ENCODE measurements at regions not wholly inside any gene's neighbourhood (a gene's known extent, or its start where the extent isn't known, plus 50 kb on each side); places are given as distances from the start of the nearest gene placed in this dataset.
"Not testable (repeated sequence)": the region's sequence is repeated elsewhere in the genome, so short reads cannot be mapped to it uniquely, and the experiment has no call there.

DNA sequence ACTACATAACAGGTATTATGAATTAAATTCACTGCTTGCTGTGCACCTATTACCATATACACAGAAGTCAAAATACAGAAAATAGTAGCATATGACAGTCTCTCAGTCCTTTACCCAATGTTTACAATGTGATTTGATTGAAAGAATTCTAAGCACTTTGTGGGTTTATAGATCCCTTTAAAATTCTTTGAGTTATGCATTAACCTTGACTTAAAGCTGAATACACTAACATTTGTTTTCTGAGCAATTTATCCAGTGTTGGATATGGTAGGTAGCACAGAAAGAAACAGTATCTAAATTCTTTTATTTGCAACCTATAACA lies 230.8 kb upstream of the DDI1 start:
- no peak for DNase-seq (ENCODE audit: low spot score)

DNA sequence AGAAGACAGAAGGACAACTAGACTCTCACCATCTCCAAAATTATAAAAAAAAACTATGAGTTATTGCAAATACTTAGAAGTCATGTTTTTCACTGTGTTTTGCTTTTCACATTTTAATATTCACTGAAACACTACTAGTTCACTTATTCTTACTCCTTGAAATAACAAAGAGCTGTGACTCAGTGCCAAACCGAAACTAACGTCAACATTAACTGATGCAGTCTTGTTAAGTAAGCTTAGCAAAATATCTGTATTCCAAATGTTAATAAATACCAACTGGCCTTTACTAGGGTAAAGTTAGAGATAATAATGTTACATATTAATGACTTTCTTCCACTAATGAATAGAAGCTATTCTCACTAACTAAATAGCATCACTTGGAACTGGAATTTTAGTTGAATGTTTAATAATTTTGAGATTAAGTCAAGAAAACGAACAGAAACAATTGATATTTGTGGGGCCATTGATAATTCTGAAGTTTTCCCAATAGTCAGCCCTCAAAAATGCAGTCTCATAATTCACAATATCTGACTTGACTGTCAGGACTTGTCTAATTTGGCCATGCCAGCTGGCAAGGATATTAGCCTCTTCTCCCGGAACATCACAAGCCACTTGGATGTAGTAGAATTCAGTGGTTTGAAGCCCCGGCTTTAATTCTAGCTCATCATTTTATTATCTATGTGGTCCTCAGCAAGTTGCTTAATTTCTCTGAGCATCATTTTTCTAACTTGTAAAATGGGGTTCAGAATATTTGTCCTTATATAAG lies 230.1 kb upstream of the DDI1 start:
- DNase-seq (ENCODE audit: low spot score) = no peak

DNA sequence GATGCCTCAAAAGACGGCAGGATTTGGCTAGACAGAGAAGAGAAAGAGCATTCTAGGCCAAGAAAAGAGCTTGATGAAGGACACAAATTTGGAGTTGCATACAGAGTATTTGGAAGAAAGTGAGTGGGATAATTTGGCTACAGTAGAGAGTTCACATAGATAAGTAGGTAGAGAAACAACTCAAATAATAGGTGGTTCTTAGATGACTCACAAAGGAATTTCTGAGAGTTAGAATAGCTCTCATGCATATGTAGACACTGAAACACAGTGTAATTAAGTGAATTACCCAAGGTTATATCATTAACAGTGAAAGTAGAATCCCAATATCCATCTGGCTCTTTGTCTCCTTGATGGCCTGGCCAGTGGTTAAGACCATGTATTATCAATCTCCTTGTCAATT lies 228.6 kb upstream of the DDI1 start:
- DNase-seq (ENCODE audit: low spot score) = no peak

DNA sequence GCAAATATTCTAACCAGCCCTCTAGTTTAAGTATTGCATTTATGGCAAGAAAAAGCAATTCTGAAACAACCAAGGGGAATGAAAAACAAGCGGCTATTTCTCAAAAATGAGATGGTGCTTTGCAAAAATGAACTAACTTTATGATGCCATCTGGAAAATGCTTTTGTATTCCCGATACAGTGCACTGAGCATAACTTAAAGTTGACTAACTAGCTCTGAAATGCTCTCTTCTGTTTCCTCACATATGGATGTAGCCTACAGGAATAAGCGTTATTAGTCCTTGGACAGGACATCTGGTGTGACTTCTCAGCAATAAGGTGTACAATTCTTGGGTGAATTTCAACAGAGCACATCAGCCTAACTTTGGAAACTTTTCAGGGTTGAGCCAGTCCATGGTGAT lies 228.2 kb upstream of the DDI1 start:
- no peak for DNase-seq (ENCODE audit: low spot score)

DNA sequence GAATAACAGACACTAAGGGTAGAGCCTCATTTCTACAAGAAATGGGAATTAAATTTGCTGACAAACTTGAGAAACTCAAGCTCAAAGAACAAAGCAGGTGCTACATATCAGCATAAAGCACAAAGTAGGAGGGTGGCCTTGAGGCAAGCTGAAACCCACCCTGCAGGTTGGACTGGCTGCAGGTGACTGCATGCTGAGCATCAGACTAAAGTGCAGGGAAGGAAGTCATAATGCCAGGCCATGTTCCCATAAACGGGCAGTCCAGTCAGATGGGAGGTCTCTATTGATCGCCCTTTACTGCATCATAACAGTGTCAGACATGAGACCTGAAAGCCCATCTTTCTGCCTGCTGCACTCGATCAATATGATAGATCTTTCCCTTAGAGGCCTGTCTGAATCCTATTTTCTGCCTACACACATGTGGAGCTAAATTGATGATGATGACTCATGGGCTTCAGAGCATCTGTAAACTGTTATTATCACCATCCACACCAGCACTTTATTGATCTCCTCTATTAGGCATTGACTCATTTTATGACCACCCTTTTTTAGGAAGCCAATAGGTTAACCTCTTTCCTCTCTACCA lies 224.5 kb upstream of the DDI1 start:
- DNase-seq (ENCODE audit: low spot score) = no peak

DNA sequence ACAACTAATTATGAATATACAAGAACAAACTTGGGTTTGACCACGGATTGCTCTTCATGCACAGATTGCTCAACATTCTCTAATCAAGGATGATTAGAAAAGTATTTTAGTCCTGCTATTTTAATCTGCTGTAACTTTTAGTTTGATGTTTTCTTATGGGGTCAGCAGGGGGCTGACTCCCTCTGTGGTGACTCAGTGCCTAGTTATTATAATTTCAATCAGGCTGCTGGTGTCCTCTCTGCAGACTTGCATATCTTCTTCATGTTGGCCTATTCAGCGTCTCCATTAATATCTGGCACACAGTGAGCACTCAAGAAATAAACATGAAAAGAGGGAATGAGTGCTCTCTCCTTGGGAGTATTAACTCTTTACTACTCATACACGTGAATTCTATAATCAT lies 223.8 kb upstream of the DDI1 start:
- DNase-seq (ENCODE audit: low spot score) = no peak

DNA sequence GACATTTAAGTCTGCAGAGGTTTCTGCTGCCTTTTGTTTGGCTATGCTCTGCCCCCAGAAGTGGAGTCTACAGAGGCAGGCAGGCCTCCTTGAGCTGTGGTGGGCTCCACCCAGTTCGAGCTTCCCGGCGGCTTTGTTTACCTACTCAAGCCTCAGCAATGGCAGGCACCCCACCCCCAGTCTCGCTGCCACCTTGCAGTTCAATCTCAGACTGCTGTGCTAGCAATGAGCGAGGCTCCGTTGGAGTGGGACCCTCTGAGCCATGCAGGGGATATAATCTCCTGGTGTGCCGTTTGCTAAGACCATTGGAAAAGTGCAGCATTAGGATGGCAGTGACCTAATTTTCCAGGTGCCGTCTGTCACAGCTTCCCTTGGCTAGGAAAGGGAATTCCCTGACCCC lies 216.1 kb upstream of the DDI1 start:
- DNase-seq (ENCODE audit: low spot score) = not testable (repeated sequence)

DNA sequence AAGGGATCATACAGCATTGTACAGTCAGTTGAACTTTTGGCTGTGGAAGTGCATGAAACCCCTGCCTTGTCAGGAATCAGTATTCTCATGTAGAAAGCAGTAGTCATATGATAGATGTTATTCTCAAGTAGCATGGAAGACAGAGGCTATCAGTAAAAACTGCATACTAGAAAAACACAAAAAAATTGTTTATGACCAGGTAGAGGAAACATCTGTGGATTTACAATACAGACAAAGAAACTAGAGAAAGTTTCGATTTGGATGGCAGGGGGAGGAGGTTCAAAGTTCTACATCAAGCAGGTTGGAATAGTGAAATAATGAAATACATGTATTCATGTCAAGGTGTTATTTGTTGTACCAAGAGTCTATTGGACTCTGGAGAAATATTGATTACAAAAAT lies 212.3 kb upstream of the DDI1 start:
- no peak for DNase-seq (ENCODE audit: low spot score)

DNA sequence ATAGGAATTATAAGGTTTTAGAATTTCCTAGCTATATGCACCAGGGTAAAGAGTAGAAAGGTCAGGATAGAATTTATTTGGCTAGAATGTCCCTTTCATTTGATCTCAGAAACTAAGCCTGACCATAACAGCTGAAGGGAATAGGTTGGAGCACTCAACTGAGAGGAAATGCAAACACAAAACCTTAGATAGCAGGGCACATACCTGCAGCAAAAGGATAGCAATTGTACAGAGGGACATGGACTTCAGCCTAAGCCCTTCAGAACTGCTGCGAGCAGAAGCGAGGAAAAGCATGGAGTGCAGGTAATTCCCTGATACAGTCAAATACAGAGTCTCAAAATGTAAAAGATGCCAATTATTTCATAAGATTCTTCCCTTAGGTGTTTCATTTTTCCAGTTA lies 211.0 kb upstream of the DDI1 start:
- no peak for DNase-seq (ENCODE audit: low spot score)

DNA sequence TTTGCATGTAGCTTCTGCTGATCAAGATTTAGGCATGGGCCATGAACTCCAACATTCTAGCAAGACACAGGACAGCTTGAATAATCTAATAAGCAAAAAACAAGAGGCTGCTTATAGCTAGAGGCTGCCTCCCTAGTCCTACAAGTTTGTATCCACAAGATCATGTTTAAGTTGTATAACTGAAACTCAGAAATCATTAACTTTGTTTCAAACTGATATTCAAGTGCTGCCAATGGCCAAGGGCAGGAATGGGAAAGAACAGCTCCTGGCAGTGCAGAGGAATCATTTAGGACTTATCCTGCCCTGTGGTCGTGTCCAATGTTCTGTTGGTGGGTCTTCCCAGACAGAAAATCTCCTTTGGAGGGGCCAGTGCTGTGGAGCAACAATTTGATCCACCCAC lies 209.6 kb upstream of the DDI1 start:
- no peak for DNase-seq (ENCODE audit: low spot score)

DNA sequence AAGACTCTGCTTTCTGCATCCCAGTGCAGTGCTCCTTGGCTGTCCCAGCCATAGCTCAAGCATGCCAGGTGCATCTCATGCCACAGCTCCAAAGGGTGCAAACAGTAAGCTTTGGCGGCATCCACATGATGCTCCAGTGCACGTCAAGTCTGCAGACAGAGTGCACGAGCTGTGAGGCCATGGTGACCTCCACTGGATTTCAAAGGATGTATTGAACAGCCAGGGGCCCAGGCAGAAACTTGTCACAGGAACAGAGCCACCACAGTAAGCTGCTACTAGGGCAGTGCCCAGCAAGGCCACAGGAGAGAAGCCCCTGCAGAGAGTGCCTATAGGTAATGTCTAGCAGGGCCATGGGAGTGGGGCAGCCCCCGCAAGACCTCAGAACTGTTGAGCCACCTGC lies 206.8 kb upstream of the DDI1 start:
- DNase-seq (ENCODE audit: low spot score) = no peak

DNA sequence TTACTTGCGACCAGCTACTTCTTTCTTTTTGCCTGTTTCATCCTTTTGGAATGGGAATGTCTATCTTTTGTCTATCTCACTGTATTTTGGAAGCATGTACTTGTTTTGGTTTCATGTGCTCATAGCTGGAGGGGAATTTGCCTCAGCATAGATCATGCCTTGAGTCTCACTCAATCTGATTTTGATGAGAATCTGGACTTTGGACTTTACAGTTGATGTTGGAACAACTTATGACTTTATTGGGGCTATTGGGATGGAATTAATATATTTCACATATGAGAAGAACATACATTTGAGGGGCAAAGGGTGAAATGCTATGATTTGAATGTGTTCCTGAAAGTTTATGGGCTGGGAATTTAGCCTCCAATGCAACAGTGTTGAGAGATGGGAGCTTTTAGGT lies 206.2 kb upstream of the DDI1 start:
- DNase-seq (ENCODE audit: low spot score) = no peak

DNA sequence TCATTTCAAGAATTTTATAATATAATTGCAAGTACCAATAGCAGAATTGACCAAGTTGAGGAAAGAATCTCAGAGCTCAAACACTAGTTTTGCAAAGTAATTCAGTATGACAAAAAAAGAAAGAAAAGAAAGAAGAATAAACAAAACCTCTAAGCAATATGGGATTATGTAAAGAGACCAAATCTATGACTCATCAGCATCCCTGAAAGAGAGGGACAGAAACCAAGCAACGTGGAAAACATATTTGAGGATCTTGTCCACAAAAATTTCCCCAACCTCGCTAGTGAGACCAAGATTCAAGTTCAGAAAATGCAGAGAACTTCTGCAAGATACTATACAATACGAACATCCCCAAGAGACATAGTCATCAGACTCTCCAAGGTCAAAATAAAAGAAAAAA lies 203.7 kb upstream of the DDI1 start:
- no peak for DNase-seq (ENCODE audit: low spot score)

DNA sequence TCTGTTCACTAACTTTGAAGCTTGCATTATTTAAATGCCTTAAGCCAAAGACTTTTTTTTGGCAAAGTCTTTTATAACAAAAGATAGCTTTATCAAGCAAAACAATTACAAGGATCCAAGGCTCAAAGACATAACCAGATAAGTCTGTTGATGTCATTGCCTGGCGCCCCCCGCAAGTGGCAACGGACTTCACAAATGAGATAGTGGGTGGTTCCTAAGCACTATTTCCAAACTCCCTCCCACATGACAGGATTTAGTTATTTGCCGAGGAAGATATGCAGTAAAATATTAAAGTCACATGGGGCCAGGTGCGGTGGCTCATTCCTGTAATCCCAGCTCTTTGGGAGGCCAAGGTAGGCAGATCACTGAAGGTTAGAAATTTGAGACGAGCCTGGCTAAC lies 194.2 kb upstream of the DDI1 start:
- DNase-seq (ENCODE audit: low spot score) = no peak

DNA sequence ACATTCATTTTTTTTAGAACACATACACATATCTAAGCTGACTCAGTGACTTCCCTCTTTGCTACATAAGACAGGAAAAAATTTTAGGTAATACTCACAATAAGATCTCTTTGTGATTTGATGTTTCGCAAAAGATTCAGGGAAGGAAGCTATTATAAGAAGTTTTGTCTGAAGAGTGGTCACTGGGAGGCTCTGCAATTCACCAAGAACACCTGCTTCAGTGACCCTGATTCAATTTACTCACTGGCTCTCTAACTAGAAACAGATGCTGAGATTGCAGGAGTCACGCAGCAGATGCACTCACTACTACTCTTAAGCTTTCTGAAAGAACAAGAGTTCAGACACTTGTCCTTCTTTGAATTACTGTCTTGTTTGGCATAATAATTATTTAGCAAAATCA lies 193.6 kb upstream of the DDI1 start:
- no peak for DNase-seq (ENCODE audit: low spot score)

DNA sequence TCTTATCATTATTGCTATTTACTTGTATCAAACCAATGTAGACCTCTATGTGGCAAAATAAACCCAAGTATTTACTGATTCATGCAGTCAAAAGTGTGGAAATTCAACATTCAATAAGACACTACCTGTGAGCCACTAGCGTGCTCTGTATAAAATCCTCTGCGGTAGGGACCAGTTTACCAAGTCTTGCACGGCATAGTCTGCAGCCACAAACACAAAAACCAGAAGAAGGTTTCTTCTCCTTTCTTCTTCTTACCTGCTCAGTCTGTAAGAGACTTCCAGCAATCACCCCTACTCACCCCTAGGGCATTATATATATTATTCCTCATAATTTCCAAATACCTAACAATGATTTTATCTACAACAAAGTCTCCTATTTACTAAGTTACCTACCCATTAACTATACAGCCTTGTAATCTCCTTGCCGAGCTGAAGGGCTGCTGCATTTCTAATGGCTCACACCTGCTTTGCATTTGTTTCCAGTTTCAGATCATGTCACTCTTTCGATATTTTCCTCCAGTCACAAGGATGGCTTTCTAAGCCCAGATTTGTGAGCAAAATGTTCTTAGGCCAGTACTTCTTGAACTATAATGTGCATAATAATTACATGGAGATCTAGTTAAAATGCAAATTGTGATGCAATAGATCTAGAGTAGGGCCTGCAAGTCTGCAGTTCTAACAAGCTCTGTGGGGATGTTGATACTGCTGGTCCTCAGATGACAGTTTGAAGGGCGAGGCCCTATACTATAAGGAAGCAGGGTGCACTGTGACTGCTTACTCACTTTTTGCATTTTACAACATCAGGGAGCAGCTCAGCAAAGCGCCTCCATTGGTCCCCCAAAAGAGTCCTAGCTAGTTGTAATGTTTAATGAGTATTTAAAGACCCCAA lies 191.9 kb upstream of the DDI1 start:
- peak; percentile 23 for DNase-seq (ENCODE audit: low spot score)

DNA sequence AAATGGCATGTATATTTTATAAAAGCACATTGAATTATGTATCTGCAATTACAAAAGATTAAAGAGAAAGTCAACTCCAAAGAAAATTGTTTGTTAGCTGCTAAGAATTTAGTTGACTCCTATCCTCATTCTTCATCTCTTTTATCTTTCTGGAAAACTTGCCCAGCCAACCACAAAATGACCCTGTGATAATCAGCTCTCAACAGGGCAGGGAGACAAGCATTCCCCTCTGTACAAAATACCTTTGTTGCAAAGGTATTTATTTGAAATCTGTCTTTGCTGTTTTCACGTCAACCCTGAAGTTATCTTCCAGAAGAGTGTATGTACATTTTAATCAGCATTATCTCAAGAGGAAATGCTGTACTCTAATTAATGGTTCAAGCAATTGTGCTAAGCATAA lies 191.1 kb upstream of the DDI1 start:
- no peak for DNase-seq (ENCODE audit: low spot score)

DNA sequence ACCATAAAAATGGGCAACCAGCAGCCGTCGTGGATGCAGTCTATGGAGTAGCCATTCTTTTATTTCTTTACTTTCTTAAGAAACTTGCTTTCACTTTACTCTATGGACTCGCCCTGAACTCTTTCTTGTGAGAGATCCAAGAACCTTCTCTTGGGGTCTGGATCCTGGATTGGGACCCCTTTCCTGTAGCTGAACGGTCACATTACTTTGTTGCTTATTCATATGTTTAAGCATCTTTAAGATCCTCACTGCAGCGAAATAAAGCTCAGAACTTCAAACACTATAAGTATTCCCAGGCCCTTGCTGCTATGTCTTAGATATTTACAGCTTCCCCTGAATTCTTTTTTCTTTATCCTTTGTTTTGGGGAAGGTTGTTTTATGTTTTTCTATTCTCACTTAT lies 187.8 kb upstream of the DDI1 start:
- no peak for DNase-seq (ENCODE audit: low spot score)

DNA sequence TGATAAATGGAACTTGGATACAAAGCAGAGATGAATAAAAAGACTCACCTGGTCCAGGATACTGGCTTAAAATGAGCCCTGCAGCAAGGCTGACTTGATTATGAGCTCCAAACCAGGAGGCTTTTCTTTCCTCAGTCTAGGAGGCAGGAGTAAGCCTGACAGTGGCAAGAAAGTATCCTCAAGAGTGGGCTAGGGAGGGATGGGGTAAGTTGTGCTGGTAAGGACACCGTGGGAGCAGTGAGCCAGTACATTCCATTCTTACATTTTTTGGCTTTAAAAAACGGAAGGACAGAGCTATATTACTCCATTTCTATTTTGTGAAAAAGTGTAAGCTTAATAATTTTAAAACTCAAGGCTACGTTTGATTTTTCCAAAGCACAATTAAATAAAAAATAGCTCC lies 187.1 kb upstream of the DDI1 start:
- DNase-seq (ENCODE audit: low spot score) = no peak

DNA sequence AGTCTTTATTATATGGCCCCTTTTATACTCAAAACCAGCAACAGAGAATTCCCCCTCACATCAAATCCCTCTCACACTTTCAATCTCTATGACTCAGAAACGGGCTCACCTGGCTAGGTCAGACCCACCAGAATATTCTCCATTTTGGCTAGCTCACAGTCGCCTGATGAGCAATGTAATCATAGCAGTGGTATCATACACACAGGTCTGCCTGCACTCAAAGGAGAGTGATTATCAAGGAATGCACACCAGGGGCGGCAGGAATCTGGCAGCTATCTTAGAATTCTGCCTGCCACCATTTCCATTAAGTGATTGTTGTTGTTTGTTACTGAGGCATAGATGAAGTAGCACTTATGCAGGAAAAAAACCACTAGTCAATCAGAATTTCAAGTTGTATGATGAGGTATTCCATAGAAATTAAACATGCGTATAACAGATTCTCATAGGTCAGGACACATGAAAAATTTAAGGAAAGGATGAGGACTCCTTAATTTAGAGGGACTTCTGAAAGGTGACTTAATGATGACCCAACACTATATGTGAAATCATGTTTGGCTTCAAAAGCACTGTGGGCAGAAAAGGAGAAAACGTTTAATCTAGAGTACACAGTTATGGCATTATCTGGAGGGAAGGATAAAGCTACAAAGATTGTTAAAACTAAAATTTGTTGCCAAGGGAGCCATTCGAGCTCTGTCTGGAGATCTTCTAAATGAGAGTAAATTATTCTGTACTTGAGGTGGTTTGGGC lies 185.8 kb upstream of the DDI1 start:
- DNase-seq (ENCODE audit: low spot score) = no peak

DNA sequence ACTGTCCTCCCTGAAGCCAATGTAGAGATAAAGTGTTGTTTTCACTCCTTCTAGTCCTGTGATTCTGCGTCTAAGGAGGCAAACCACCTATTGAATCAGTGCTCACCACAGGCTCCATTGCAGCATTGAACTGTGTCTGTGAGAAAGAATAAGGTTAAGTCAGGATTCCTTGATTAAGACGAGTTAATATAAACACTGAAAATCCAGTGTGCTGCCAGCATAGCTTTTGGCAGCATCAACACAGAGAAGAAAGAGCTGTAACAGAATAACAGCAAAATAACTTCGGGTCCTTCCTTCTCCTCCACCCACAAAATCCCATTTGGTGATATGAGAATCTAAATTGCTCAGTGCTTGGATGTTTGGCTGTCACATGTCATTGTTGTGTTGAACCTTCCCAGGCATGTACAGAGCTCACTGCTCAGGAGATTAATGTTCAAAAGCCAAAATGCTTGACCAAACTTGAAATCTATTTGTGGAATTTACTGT lies 185.2 kb upstream of the DDI1 start:
- no peak for DNase-seq (ENCODE audit: low spot score)

All from germinal center (tissue), 1 donor.